ENCODE measurements at regions not wholly inside any gene's neighbourhood (a gene's known extent, or its start where the extent isn't known, plus 50 kb on each side); places are given as distances from the start of the nearest gene placed in this dataset.

DNA sequence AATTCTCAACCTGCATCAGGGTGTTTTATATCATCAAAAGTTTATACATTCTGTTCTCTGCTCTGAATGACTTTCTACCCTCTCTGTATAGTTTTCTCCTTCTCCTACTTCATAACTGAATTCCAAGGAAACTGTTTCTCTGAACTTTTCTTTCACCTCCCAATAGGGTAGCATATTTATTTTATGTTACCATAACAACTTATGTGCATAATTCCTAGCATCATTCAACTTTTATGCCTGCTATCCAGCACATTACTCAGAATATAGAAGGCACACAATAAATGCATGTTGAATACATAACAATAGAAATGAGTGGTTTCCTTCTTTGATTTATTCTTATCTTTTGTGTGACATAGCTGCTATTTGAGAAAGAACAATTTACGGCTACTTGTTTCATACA lies 2385.0 kb downstream of the PCDH9 start:
- no peak for DNase-seq (ENCODE audit: low read depth, low spot score)
- ChIA-PET CTCF (no interaction called here), POLR2A (no interaction called here)
- TF ChIP-seq, protein P1, sequence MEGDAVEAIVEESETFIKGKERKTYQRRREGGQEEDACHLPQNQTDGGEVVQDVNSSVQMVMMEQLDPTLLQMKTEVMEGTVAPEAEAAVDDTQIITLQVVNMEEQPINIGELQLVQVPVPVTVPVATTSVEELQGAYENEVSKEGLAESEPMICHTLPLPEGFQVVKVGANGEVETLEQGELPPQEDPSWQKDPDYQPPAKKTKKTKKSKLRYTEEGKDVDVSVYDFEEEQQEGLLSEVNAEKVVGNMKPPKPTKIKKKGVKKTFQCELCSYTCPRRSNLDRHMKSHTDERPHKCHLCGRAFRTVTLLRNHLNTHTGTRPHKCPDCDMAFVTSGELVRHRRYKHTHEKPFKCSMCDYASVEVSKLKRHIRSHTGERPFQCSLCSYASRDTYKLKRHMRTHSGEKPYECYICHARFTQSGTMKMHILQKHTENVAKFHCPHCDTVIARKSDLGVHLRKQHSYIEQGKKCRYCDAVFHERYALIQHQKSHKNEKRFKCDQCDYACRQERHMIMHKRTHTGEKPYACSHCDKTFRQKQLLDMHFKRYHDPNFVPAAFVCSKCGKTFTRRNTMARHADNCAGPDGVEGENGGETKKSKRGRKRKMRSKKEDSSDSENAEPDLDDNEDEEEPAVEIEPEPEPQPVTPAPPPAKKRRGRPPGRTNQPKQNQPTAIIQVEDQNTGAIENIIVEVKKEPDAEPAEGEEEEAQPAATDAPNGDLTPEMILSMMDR (IDR thresholded peaks at IDR 0.05; ENCODE audit: insufficient read depth, low read length, missing control alignments) = no peak
- H3K4me3 ChIP-seq (ENCODE audit: low read depth, low read length) = no peak overlapping the region

DNA sequence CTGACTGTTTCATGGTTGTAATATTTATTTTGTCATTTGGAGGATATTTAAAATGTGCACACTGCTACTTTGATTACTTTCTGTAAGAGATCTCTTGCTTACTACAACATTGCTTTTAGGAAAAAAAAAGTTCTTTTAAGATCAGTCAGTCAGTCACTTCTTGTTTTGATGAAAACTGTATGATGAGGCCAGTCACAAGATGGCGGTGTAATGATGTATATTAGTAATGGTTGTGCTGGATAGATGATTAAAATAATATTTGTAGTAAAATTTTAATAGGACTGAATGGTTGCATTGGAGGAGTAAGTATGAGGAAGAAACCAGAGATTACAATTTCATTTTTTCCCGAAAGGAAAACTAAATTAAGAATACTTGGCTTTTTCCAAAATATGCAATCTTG lies 2411.1 kb downstream of the PCDH9 start:
- no peak overlapping the region for H3K4me3 ChIP-seq (ENCODE audit: low read depth, low read length)
- POLR2A ChIA-PET = no interaction called here
- DNase-seq (ENCODE audit: low read depth, low spot score) = no peak
- CTCF ChIA-PET = no interaction called here
- TF ChIP-seq, protein P1 (IDR thresholded peaks at IDR 0.05; ENCODE audit: insufficient read depth, low read length, missing control alignments) = no peak

DNA sequence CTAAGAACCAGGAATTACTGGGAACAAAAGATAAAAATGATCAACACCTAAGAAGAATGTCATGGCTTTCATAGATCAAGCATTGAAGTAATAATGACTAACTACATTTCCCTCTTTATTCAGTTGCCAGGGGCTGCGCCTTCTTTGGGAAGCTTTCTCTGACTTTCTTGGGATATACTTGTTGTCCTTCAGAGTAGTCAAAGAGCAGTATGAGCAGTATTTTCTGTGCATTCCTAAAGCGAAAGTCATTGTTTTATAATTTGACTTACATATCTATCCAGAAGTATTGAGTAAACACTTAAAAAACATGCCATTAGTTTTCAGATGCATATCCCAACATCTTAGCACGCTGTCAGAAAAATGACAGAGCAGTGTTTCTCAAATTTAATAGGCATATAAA lies 2412.4 kb downstream of the PCDH9 start:
- TF ChIP-seq, protein P1 (IDR thresholded peaks at IDR 0.05; ENCODE audit: insufficient read depth, low read length, missing control alignments) = no peak
- DNase-seq (ENCODE audit: low read depth, low spot score) = no peak
- H3K4me3 ChIP-seq (ENCODE audit: low read depth, low read length) = no peak overlapping the region
- POLR2A ChIA-PET = no interaction called here
- CTCF ChIA-PET = interaction anchor here (0.6 kb wide), 1 partner anchor 34 kb away, joined by 3 read pairs; no protein-coding TSS in a partner anchor

DNA sequence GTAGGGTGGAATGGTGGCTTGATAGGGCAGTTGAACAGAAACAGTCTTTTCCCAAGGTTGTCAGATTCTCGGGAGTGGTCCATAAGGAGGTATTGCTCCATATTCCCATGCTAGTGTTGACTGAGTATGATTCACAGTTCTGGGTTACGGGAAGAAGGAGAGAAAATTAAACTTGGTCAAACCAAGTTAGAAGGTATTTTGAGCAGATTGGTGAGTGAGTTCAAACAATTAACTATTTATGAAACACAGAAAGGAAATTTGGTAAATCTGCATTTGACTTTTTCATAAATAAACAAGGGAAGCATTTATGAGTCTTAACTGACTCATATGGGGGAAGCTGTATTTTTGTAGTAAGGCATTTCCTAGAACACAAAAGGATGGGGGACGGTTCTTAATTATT lies 2419.4 kb downstream of the PCDH9 start:
- ChIA-PET CTCF (no interaction called here), POLR2A (no interaction called here)
- DNase-seq (ENCODE audit: low read depth, low spot score) = no peak
- H3K4me3 ChIP-seq (ENCODE audit: low read depth, low read length) = no peak overlapping the region
- TF ChIP-seq, protein P1 (IDR thresholded peaks at IDR 0.05; ENCODE audit: insufficient read depth, low read length, missing control alignments) = no peak

DNA sequence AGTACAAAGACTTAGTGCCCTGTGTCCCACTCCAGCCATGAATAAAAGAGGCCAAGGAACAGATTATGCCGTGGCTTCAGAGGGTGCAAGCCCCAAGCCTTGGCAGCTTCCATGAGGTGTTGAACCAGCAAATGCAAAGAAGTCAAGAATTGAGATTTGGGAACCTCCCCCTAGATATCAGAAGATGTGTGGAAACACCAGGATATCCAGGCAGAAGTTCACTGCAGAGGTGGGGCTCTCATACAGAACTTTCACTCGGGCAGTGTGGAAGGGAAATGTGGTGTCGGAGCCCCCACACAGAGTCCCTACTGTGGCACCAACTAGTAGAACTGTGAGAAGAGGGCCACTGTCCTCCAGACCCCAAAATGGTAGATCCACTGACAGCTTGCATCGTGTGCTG lies 2421.4 kb downstream of the PCDH9 start:
- CTCF ChIA-PET = no interaction called here
- DNase-seq (ENCODE audit: low read depth, low spot score) = no peak
- no peak overlapping the region for H3K4me3 ChIP-seq (ENCODE audit: low read depth, low read length)
- TF ChIP-seq, protein P1 (IDR thresholded peaks at IDR 0.05; ENCODE audit: insufficient read depth, low read length, missing control alignments) = no peak
- POLR2A ChIA-PET = no interaction called here

DNA sequence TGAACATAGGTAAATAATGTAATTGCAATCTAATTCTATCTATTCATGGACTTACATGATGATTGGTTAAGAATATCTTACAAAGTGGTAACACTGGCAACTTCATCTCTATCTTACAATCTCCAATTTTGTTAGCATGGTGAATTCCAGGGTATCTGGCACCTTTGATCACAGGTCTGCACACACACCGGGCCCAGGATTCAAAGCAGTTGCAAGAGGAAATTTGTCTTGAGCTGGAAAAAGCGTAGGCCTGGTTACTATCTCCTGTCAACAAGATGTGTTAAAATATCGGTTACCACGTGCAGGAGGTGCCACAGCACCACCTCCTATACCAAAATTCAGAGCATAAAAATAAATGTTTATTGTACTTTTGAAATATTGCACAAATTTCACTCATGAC lies 2428.4 kb downstream of the PCDH9 start:
- ChIA-PET POLR2A (no interaction called here), CTCF (interaction anchor here (1.1 kb wide), 1 partner anchor 14 kb away, joined by 3 read pairs; no protein-coding TSS in a partner anchor)
- no peak overlapping the region for H3K4me3 ChIP-seq (ENCODE audit: low read depth, low read length)
- TF ChIP-seq, protein P1 (IDR thresholded peaks at IDR 0.05; ENCODE audit: insufficient read depth, low read length, missing control alignments) = no peak
- no peak for DNase-seq (ENCODE audit: low read depth, low spot score)
